Erythroblast (primary cell): ENCODE measurements at regions not wholly inside any gene's neighbourhood (a gene's known extent, or its start where the extent isn't known, plus 50 kb on each side); places are given as distances from the start of the nearest gene placed in this dataset.

Experiments
- GATA1 ChIP-seq: IDR thresholded peaks from 2 replicates; pipeline ENCODE4 v1.6.1; 2011; ENCODE audit warnings: low read depth, mild to moderate bottlenecking, control low read depth, low read length, moderate library complexity
- POLR2A ChIP-seq: IDR thresholded peaks from 2 replicates; pipeline ENCODE4 v1.6.1; 2011; ENCODE audit warnings: mild to moderate bottlenecking, low read length

DNA sequence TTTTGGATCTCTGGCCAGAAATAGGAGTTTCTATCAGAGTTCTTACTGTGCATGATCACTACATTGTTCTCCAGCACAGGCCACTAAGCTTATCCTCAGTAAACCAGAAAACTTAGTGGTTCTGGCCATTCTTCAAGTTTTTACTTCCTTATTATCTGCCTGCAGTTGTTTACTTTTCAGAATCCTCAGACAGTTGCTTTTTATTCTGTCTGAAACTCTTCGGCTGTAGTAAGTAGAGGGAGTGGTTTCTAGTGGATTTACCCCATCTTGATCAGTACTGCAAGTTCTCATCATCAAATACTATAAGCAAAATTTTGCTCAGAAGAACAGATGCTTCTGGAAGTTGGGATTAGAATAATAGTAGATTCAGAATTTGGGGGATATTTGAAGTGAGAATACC lies 193.0 kb upstream of the RARB start:
- TF ChIP-seq POLR2A (no peak), GATA1 (no peak)
